GM19324 (cell line): ENCODE measurements at regions not wholly inside any gene's neighbourhood (a gene's known extent, or its start where the extent isn't known, plus 50 kb on each side); places are given as distances from the start of the nearest gene placed in this dataset.

Source experiments
- ATAC-seq: cut with Tn5 transposase; IDR thresholded peaks from one replicate; pipeline ENCODE4 v1.9.1; 2021; ENCODE audit warnings: mild to moderate bottlenecking, moderate library complexity; ENCODE audit not compliant: unreplicated experiment, low FRiP score

GRCh38 chr3:159584421-159584820 lies 404.2 kb upstream of the IL12A start:
- no peak for ATAC-seq

- ATAC-seq = no peak
These were observed 401.9 kb upstream of the IL12A start for GRCh38 chr3:159586571-159587202.

GRCh38 chr3:159593927-159594605 lies 394.6 kb upstream of the IL12A start:
- no peak for ATAC-seq

GRCh38 chr3:159600291-159600690 lies 388.3 kb upstream of the IL12A start:
- no peak for ATAC-seq

GRCh38 chr3:159604151-159604581 lies 384.5 kb upstream of the IL12A start:
- no peak for ATAC-seq

GRCh38 chr3:159605101-159605500 lies 383.5 kb upstream of the IL12A start:
- ATAC-seq = no peak

GRCh38 chr3:159605776-159606175 lies 382.9 kb upstream of the IL12A start:
- no peak for ATAC-seq

- no peak for ATAC-seq
These were observed 380.8 kb upstream of the IL12A start for GRCh38 chr3:159607856-159608255.

GRCh38 chr3:159608311-159608710 lies 380.3 kb upstream of the IL12A start:
- ATAC-seq = no peak

GRCh38 chr3:159609625-159610024 lies 379.0 kb upstream of the IL12A start:
- ATAC-seq = no peak

- ATAC-seq = no peak
These were observed 372.3 kb upstream of the IL12A start for GRCh38 chr3:159616234-159616825.

- ATAC-seq = no peak
These were observed 369.2 kb upstream of the IL12A start for GRCh38 chr3:159619341-159619885.

GRCh38 chr3:159620281-159620680 lies 368.4 kb upstream of the IL12A start:
- ATAC-seq = no peak

GRCh38 chr3:159620873-159621272 lies 367.8 kb upstream of the IL12A start:
- ATAC-seq = no peak

- no peak for ATAC-seq
These were observed 364.0 kb upstream of the IL12A start for GRCh38 chr3:159624616-159625015.

GRCh38 chr3:159625594-159625993 lies 363.0 kb upstream of the IL12A start:
- no peak for ATAC-seq

- no peak for ATAC-seq
These were observed 362.0 kb upstream of the IL12A start for GRCh38 chr3:159626598-159626997.

GRCh38 chr3:159627229-159627628 lies 361.4 kb upstream of the IL12A start:
- no peak for ATAC-seq

- ATAC-seq = no peak
These were observed 361.0 kb upstream of the IL12A start for GRCh38 chr3:159627634-159628033.

GRCh38 chr3:159629329-159630084 lies 359.1 kb upstream of the IL12A start:
- ATAC-seq = no peak

- no peak for ATAC-seq
These were observed 357.4 kb upstream of the IL12A start for GRCh38 chr3:159631226-159631625.
